Smooth muscle cell of the brain vasculature (primary cell): ENCODE measurements at regions not wholly inside any gene's neighbourhood (a gene's known extent, or its start where the extent isn't known, plus 50 kb on each side); places are given as distances from the start of the nearest gene placed in this dataset.
"Not testable (repeated sequence)": the region's sequence is repeated elsewhere in the genome, so short reads cannot be mapped to it uniquely, and the experiment has no call there.

ENCODE experiments used
- DNase-seq: peaks from one replicate; pipeline ENCODE4 v3.0.0-alpha.2; 2012; ENCODE audit warnings: low read depth, low spot score

- no peak for DNase-seq
Measured at GRCh38 chr11:87645626-87646025, 529.6 kb downstream of the RAB38 start.

- no peak for DNase-seq
Measured at GRCh38 chr11:87639753-87640364, 535.4 kb downstream of the RAB38 start.

- DNase-seq = no peak
Measured at GRCh38 chr11:87635001-87635400, 540.2 kb downstream of the RAB38 start.

GRCh38 chr11:87634331-87634730 lies 540.9 kb downstream of the RAB38 start:
- no peak for DNase-seq

GRCh38 chr11:87628957-87629356 lies 546.3 kb downstream of the RAB38 start:
- DNase-seq = no peak

- no peak for DNase-seq
Measured at GRCh38 chr11:87628026-87628580, 547.1 kb downstream of the RAB38 start.

- DNase-seq = not testable (repeated sequence)
Measured at GRCh38 chr11:87623531-87624365, 551.5 kb downstream of the RAB38 start.

- no peak for DNase-seq
Measured at GRCh38 chr11:87616511-87616910, 558.7 kb downstream of the RAB38 start.

- no peak for DNase-seq
Measured at GRCh38 chr11:87604350-87604749, 566.6 kb downstream of the TMEM135 start.

GRCh38 chr11:87603887-87604286 lies 566.2 kb downstream of the TMEM135 start:
- DNase-seq = no peak

GRCh38 chr11:87602776-87603175 lies 565.0 kb downstream of the TMEM135 start:
- DNase-seq = no peak

GRCh38 chr11:87600938-87601337 lies 563.2 kb downstream of the TMEM135 start:
- DNase-seq = no peak

GRCh38 chr11:87597725-87598124 lies 560.0 kb downstream of the TMEM135 start:
- DNase-seq = no peak

GRCh38 chr11:87596176-87596575 lies 558.4 kb downstream of the TMEM135 start:
- DNase-seq = no peak

GRCh38 chr11:87589082-87589481 lies 551.3 kb downstream of the TMEM135 start:
- DNase-seq = no peak

- DNase-seq = not testable (repeated sequence)
Measured at GRCh38 chr11:87585613-87586012, 547.9 kb downstream of the TMEM135 start.

- DNase-seq = no peak
Measured at GRCh38 chr11:87583931-87584330, 546.2 kb downstream of the TMEM135 start.

GRCh38 chr11:87575088-87575487 lies 537.4 kb downstream of the TMEM135 start:
- DNase-seq = no peak

- no peak for DNase-seq
Measured at GRCh38 chr11:87574193-87574592, 536.5 kb downstream of the TMEM135 start.

GRCh38 chr11:87573708-87574107 lies 536.0 kb downstream of the TMEM135 start:
- no peak for DNase-seq

- no peak for DNase-seq
Measured at GRCh38 chr11:87572881-87573280, 535.1 kb downstream of the TMEM135 start.

- no peak for DNase-seq
Measured at GRCh38 chr11:87560352-87560751, 522.6 kb downstream of the TMEM135 start.

- not testable (repeated sequence) for DNase-seq
Measured at GRCh38 chr11:87559852-87560251, 522.1 kb downstream of the TMEM135 start.
